Ovary (tissue), 7 donors: ENCODE measurements at regions not wholly inside any gene's neighbourhood (a gene's known extent, or its start where the extent isn't known, plus 50 kb on each side); places are given as distances from the start of the nearest gene placed in this dataset.

Experiments
- DNase-seq, 5 donors: peaks; one replicate each; pipeline ENCODE4 v3.0.0-alpha.2; 2019 to 2020
- H3K27ac ChIP-seq, 2 donors: fragments of 200-600 bp; one replicate each; pipeline versions ENCODE4 v1.5.1 to v1.8.0; 2019 to 2022
- H3K27me3 ChIP-seq: fragments of 200-600 bp; one replicate; pipeline ENCODE4 v1.8.0; 2022
- H3K36me3 ChIP-seq: fragments of 200-600 bp; sonication (generic); one replicate; pipeline ENCODE4 v1.5.1; 2019
- H3K4me1 ChIP-seq: one replicate; pipeline ENCODE4 v1.8.1; 2013; ENCODE audit warnings: mild to moderate bottlenecking, moderate library complexity; ENCODE audit not compliant: insufficient read depth
- H3K4me3 ChIP-seq: fragments of 200-600 bp; sonication (generic); one replicate; pipeline ENCODE4 v1.5.1; 2017
- H3K9me3 ChIP-seq, 2 donors: fragments of 200-600 bp in 1 of 2; sonication (generic) in 1 of 2; one replicate each; pipeline versions ENCODE4 v1.5.1 to v1.8.1; 2013 to 2019; ENCODE audit warnings: mild to moderate bottlenecking in 1 of 2, moderate library complexity in 1 of 2
- CTCF ChIP-seq, 3 donors: fragments of 450-650 bp in 2 of 3; fragments of 200-600 bp in 1 of 3; IDR thresholded peaks; one replicate each; pipeline versions ENCODE4 v1.5.1 to v1.8.0; 2016 to 2022; ENCODE audit warnings: antibody characterized with exemption in 3 of 3, mild to moderate bottlenecking in 1 of 3
- EP300 ChIP-seq: sonication (generic); formaldehyde crosslinking; IDR thresholded peaks from one replicate; pipeline ENCODE4 v1.6.1; 2017; ENCODE audit warnings: antibody characterized with exemption
- POLR2A ChIP-seq: fragments of 450-650 bp; IDR thresholded peaks from one replicate; pipeline ENCODE4 v1.6.1; 2017; ENCODE audit warnings: antibody characterized with exemption, mild to moderate bottlenecking, moderate library complexity
- WGBS, 3 donors: extraction: QIAGEN DNeasy Blood & Tissue Kit in 1 of 3; methylation state at CpG; one replicate each; pipeline versions ENCODE4 v1.1.5 to v1.1.7; 2013 to 2017; 5-methylcytosine and 5-hydroxymethylcytosine counted together
- intact Hi-C, 4 donors: fragments of 100-400 bp; cut with DNase I; formaldehyde crosslinking; loops; one replicate each; pipeline versions ENCODE4 v1.11.0 to v1.15.1; 2022 to 2023
- donor health status: DM: no; HTN: no; CAD: no; lungs with moderate emphysema.
- donor health status: DM: no; HTN: no; CAD: no.
- donor health status: Bipolar disorder and iron deficiency.
- donor health status: DM: no; HTN: no; CAD: no.
- donor health status: DM: yes; HTN: yes; CAD: no.

DNA sequence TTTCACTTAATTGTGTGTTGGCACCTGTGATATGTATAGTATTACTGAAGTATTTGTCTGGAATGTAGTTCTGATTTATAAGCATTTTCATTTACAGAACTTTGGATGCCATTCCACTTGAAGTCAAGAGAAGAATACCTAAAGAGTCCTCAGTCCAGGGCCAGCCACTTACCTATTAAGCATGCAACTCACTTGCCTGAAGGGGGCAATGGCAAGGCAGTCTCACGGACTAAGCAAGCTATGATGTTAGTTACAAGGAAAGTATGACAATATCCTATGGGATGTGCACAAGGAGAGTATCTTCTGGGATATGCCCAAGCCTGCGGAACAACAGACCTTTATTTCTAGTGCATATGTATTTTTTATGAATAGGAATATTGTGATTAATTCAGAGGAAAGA is 369.4 kb upstream of the GCFC2 start:
- DNase-seq, result no peak
- H3K4me1 ChIP-seq, result no peaks in the 10 kb centered on the region
- H3K4me3 ChIP-seq, result no peak overlapping the region
- H3K27me3 ChIP-seq, result no peaks in the 10 kb centered on the region
- 28 to 41% (median 29%) methylated on average over 2 of the region's 2 CpGs for WGBS, 3 donors
- intact Hi-C loops, result no loop called here
- H3K9me3 ChIP-seq, result no peaks in the 10 kb centered on the region
- no peak overlapping the region for H3K27ac ChIP-seq
- TF ChIP-seq CTCF (IDR thresholded peaks at IDR 0.05), result no peak
- no peak for TF ChIP-seq EP300
- no peak for TF ChIP-seq POLR2A
- H3K36me3 ChIP-seq, result no peaks in the 10 kb centered on the region

DNA sequence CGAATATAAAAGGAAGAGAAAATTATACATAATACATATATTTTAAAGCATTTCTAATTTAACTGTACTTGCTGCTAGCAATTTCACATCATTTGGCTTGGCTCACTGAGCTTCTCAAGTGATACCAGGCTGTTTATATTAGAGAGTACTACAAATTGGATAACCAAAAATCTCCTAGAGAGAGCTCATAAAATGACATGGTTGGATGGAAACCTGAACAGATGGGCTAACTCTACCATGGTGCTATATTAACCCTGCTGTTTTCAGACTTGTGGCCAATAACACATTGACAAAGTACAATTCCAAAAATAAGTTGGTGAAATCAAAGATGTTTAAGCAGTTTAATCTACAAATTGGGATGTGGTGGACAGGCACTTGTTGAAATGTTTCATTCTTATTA is 364.4 kb upstream of the GCFC2 start:
- intact Hi-C loops, result no loop called here
- H3K9me3 ChIP-seq, result no peaks in the 10 kb centered on the region
- H3K27me3 ChIP-seq, result no peaks in the 10 kb centered on the region
- H3K4me3 ChIP-seq, result no peak overlapping the region
- 69 to 84% (median 78%) methylated on average over 1 of the region's 1 CpG for WGBS, 3 donors
- no peaks in the 10 kb centered on the region for H3K36me3 ChIP-seq
- no peak for DNase-seq
- no peak for TF ChIP-seq CTCF (IDR thresholded peaks at IDR 0.05)
- no peak for TF ChIP-seq POLR2A
- no peak for TF ChIP-seq EP300
- no peaks in the 10 kb centered on the region for H3K4me1 ChIP-seq
- H3K27ac ChIP-seq, result no peak overlapping the region

- H3K27me3 ChIP-seq, result no peaks in the 10 kb centered on the region
- no peaks in the 10 kb centered on the region for H3K36me3 ChIP-seq
- H3K27ac ChIP-seq, result no peak overlapping the region
- DNase-seq, result no peak
- H3K4me1 ChIP-seq, result no peaks in the 10 kb centered on the region
- no peaks in the 10 kb centered on the region for H3K9me3 ChIP-seq
- intact Hi-C loops, result no loop called here
- 70 to 84% (median 80%) methylated on average over 3 of the region's 3 CpGs for WGBS, 3 donors
- no peak overlapping the region for H3K4me3 ChIP-seq
- TF ChIP-seq POLR2A (no peak), CTCF (IDR thresholded peaks at IDR 0.05) (no peak), EP300 (no peak)
Observed at GRCh38 chr2:76073992-76074604, 363.4 kb upstream of the GCFC2 start.

- intact Hi-C loops, result no loop called here
- 91 to 95% (median 95%) methylated on average over 1 of the region's 1 CpG for WGBS, 3 donors
Observed at GRCh38 chr2:76050196-76050595, 339.5 kb upstream of the GCFC2 start.

More at GRCh38 chr2:76050196-76050595, 339.5 kb upstream of the GCFC2 start:
- H3K27ac ChIP-seq, result no peak overlapping the region
- TF ChIP-seq EP300 (no peak), POLR2A (no peak), CTCF (IDR thresholded peaks at IDR 0.05) (no peak)
- H3K4me1 ChIP-seq, result no peaks in the 10 kb centered on the region
- H3K27me3 ChIP-seq, result no peaks in the 10 kb centered on the region
- H3K36me3 ChIP-seq, result no peaks in the 10 kb centered on the region
- H3K4me3 ChIP-seq, result no peak overlapping the region
- no peaks in the 10 kb centered on the region for H3K9me3 ChIP-seq
- DNase-seq, result no peak
